ENCODE measurements at regions not wholly inside any gene's neighbourhood (a gene's known extent, or its start where the extent isn't known, plus 50 kb on each side); places are given as distances from the start of the nearest gene placed in this dataset.

- TF ChIP-seq CTCF (IDR thresholded peaks at IDR 0.05) (no peak), POLR2A (IDR thresholded peaks at IDR 0.05; ENCODE audit: low read depth) (no peak), EP300 (IDR thresholded peaks at IDR 0.05) (no peak)
Measured at GRCh38 chr6:4717856-4718255, 58.3 kb upstream of the CDYL start.
